Activated T-cell treated with anti-CD3 and anti-CD28 coated beads, Interleukin-2, amount 50 U/mL, for 72 hours (primary cell): ENCODE measurements at regions not wholly inside any gene's neighbourhood (a gene's known extent, or its start where the extent isn't known, plus 50 kb on each side); places are given as distances from the start of the nearest gene placed in this dataset.

Source experiments
- ATAC-seq, 2 donors: fragments of 150-1000 bp; cut with Tn5 transposase; replicated peaks in 1 of 2; 2 replicates each; pipeline ENCODE4 v1.10.0; 2021; ENCODE audit warnings: moderate library complexity in 2 of 2, mild to moderate bottlenecking in 1 of 2
- DNase-seq, 2 donors: peaks; one replicate each; pipeline ENCODE4 v3.0.0; 2021 to 2022; ENCODE audit warnings: mixed read lengths in 1 of 2
- H3K27ac Mint-ChIP-seq: one replicate; pipeline ENCODE4 v1.8.0; 2022; ENCODE audit warnings: mild to moderate bottlenecking, moderate library complexity, mixed read lengths
- H3K27me3 Mint-ChIP-seq: one replicate; pipeline ENCODE4 v1.8.0; 2022; ENCODE audit warnings: low read depth, mixed read lengths
- H3K36me3 Mint-ChIP-seq, 2 donors: one replicate each; pipeline ENCODE4 v1.8.0; 2022; ENCODE audit warnings: mixed read lengths in 2 of 2, mild to moderate bottlenecking in 1 of 2; ENCODE audit not compliant: insufficient read depth in 2 of 2
- H3K4me1 Mint-ChIP-seq: one replicate; pipeline ENCODE4 v1.8.0; 2022; ENCODE audit warnings: low read depth, mixed read lengths
- H3K4me3 Mint-ChIP-seq, 2 donors: one replicate each; pipeline ENCODE4 v1.8.0; 2022; ENCODE audit warnings: mild to moderate bottlenecking in 2 of 2, mixed read lengths in 2 of 2, moderate library complexity in 2 of 2
- H3K9me3 Mint-ChIP-seq, 2 donors: one replicate each; pipeline ENCODE4 v1.8.0; 2022; ENCODE audit warnings: mixed read lengths in 2 of 2

DNA sequence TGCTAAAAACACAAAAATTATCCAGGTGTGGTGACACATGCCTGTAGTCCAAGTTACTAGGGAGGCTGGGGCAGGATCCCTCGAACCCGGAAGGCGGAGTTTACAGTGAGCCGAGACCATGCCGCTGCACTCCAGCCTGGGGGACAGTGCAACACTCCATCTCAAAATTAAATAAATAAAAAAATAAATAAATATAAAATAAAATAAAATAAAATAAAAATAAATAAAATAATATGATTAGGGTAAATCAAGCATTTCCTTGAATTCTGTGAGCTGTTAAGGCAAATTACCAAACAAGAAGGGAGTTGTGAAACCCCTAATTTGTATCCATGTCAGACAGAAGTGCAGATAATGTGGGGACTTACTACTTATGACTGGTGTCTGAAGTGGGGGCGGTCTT lies 1928.9 kb upstream of the IGFBP7 start:
- Mint-ChIP-seq H3K36me3 (no peaks in the 10 kb centered on the region), H3K4me1 (no peaks in the 10 kb centered on the region), H3K27ac (no peak overlapping the region), H3K9me3 (peaks cover 0 to 1% of the 10 kb centered on the region in 2 donors), H3K27me3 (no peaks in the 10 kb centered on the region), H3K4me3 (no peak overlapping the region)
- ATAC-seq (no peak), DNase-seq (no peak)

- Mint-ChIP-seq H3K27me3 (no peaks in the 10 kb centered on the region), H3K36me3 (no peaks in the 10 kb centered on the region), H3K27ac (no peak overlapping the region)
Measured at GRCh38 chr4:59044286-59044900, 1934.2 kb upstream of the IGFBP7 start.

DNA sequence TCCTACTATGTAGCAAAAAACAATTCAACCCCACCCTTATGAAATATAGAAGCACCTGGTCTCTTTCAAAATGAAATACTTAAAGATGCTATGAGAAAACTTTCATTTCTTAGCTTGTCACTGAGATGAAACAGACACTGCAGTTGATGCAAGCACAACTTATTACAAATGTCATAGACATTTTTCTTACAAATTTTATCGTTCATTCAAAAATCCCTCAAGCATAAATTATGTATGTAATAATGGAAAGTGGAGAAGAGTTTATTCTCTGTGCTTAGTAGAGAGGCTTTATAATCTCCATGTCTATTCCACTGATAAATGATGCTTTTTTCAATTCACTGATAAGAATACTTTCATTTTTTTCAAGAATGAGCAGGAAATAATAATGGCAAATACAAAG lies 1943.9 kb upstream of the IGFBP7 start:
- H3K27me3 Mint-ChIP-seq = no peaks in the 10 kb centered on the region
- H3K4me1 Mint-ChIP-seq = no peaks in the 10 kb centered on the region
- H3K4me3 Mint-ChIP-seq = no peak overlapping the region
- ATAC-seq (no peak), DNase-seq (no peak)
- no peak overlapping the region for H3K27ac Mint-ChIP-seq
- no peaks in the 10 kb centered on the region for H3K36me3 Mint-ChIP-seq
- peaks cover 0 to 11% of the 10 kb centered on the region in 2 donors for H3K9me3 Mint-ChIP-seq

More at GRCh38 chr4:59044286-59044900, 1934.2 kb upstream of the IGFBP7 start:
- Mint-ChIP-seq H3K4me1 (no peaks in the 10 kb centered on the region), H3K9me3 (peaks cover 0 to 3% of the 10 kb centered on the region in 2 donors), H3K4me3 (no peak overlapping the region)
- ATAC-seq = no peak
- no peak for DNase-seq

DNA sequence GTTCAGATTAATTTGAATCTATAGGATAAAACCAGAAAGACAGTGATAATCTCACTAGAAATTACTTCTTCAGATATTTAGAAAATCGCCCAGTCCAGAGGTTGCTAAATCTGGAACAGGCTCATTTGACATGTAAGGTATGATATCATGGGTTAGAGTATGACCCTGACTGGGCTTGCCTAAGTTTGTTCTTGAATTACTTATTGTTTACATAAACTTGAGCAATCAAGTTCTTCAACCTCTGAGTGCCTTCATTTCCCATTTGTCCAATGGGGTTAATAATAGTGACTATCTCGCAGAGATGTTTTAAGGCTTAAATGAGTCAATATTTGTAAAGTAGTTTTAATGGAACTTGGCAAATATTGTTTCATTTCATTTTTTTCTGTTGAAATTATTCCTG lies 1947.6 kb upstream of the IGFBP7 start:
- H3K36me3 Mint-ChIP-seq = no peaks in the 10 kb centered on the region
- no peaks in the 10 kb centered on the region for H3K4me1 Mint-ChIP-seq
- H3K27me3 Mint-ChIP-seq = no peaks in the 10 kb centered on the region
- no peak for ATAC-seq
- no peak for DNase-seq
- H3K27ac Mint-ChIP-seq = no peak overlapping the region
- peaks cover 1 to 10% of the 10 kb centered on the region in 2 donors for H3K9me3 Mint-ChIP-seq
- no peak overlapping the region for H3K4me3 Mint-ChIP-seq

DNA sequence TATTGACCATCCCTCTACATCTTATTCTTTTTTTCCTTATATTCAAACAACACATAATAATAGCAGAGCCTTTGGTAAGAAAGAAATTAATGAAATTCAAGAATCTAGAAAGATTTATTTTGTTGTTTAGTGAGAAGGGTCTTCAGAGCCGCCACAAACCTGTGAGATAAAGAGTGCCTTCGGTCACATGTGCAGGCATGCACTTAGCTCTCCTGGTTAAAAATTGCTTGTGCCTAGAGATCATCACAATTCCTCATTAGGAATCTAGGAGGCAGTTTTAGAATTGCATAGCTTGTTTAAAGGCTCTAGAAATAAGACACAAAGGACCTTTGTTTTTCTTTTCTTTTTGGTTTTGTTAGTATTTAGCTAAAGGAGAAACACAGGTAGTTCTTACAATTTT lies 1948.4 kb upstream of the IGFBP7 start:
- ATAC-seq (no peak), DNase-seq (no peak)
- no peaks in the 10 kb centered on the region for H3K27me3 Mint-ChIP-seq
- no peaks in the 10 kb centered on the region for H3K36me3 Mint-ChIP-seq
- no peaks in the 10 kb centered on the region for H3K4me1 Mint-ChIP-seq
- no peak overlapping the region for H3K27ac Mint-ChIP-seq
- peaks cover 3 to 9% of the 10 kb centered on the region in 2 donors for H3K9me3 Mint-ChIP-seq
- H3K4me3 Mint-ChIP-seq = no peak overlapping the region

GRCh38 chr4:59060002-59060846 lies 1950.0 kb upstream of the IGFBP7 start:
- H3K27ac Mint-ChIP-seq = no peak overlapping the region
- DNase-seq (no peak), ATAC-seq (no peak)
- H3K4me1 Mint-ChIP-seq = no peaks in the 10 kb centered on the region
- no peaks in the 10 kb centered on the region for H3K27me3 Mint-ChIP-seq
- H3K4me3 Mint-ChIP-seq = no peak overlapping the region
- peaks cover 3 to 15% of the 10 kb centered on the region in 2 donors for H3K9me3 Mint-ChIP-seq
- H3K36me3 Mint-ChIP-seq = no peaks in the 10 kb centered on the region

GRCh38 chr4:59060895-59061294 lies 1950.7 kb upstream of the IGFBP7 start:
- Mint-ChIP-seq H3K4me1 (no peaks in the 10 kb centered on the region), H3K27ac (no peak overlapping the region), H3K36me3 (no peaks in the 10 kb centered on the region), H3K27me3 (no peaks in the 10 kb centered on the region), H3K9me3 (peaks cover 5 to 17% of the 10 kb centered on the region in 2 donors), H3K4me3 (no peak overlapping the region)
- DNase-seq = no peak
- no peak for ATAC-seq

GRCh38 chr4:59063015-59063720 lies 1953.0 kb upstream of the IGFBP7 start:
- H3K27me3 Mint-ChIP-seq = no peaks in the 10 kb centered on the region
- no peak overlapping the region for H3K4me3 Mint-ChIP-seq
- H3K9me3 Mint-ChIP-seq = peaks cover 8 to 20% of the 10 kb centered on the region in 2 donors
- no peaks in the 10 kb centered on the region for H3K4me1 Mint-ChIP-seq
- no peak overlapping the region for H3K27ac Mint-ChIP-seq
- no peak for ATAC-seq
- H3K36me3 Mint-ChIP-seq = no peaks in the 10 kb centered on the region
- DNase-seq = no peak

DNA sequence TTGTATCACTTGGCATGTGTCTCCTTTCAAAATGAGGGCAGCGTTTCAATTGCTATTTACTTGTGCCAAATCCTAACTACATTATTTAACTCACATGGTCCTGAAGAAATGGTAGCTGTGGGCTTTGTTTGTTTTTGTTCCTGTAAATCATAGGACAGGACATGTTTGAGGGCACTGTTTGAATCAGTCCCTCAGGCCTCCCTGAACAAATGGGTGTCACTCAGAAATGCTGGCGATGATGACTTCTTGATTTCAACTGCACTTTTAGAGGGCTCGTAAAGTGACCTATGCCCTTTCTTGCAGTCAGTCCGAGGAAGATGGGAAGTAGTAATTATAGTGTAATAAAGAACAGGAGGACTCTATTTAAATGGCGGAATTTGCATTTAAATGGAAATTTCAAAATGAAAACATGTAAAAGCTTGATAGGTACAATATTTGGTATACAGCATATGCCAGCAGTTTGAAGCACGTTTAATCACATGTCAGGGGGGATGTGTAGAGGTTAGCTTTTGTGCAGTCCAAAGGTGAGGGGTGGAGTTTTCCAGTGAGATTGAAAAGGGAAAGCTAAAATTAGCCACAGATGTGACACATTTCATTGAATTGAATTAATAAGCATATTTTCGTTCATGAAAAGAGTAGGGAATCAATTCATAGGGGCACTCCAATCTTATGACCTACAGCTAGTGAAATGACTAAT lies 1958.7 kb upstream of the IGFBP7 start:
- no peaks in the 10 kb centered on the region for H3K4me1 Mint-ChIP-seq
- no peaks in the 10 kb centered on the region for H3K36me3 Mint-ChIP-seq
- no peak overlapping the region for H3K27ac Mint-ChIP-seq
- no peaks in the 10 kb centered on the region for H3K27me3 Mint-ChIP-seq
- ATAC-seq (no peak), DNase-seq (no peak)
- H3K4me3 Mint-ChIP-seq = no peak overlapping the region
- H3K9me3 Mint-ChIP-seq = peaks cover 8 to 15% of the 10 kb centered on the region in 2 donors

DNA sequence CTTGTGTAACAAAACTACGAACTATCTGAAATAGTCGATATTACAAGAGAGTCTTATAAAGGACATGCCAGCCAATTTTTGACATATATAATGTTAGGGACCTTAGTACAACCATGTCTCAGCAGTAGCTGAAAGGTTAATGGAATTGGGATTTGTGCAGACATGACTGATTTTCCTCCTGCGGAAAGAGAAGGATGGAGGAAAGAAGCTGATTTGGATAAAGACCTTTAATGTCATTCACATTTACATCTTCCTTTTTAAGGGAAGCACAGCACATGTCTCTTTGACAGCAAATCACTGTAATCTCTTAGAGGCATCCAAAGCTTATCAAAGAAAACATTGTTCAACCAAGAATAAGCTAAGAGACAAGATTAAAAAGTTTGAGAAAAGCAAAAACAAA lies 1976.2 kb upstream of the IGFBP7 start:
- no peak overlapping the region for H3K27ac Mint-ChIP-seq
- DNase-seq (no peak), ATAC-seq (no peak)
- no peaks in the 10 kb centered on the region for H3K4me1 Mint-ChIP-seq
- no peaks in the 10 kb centered on the region for H3K36me3 Mint-ChIP-seq
- peaks cover 4 to 8% of the 10 kb centered on the region in 2 donors for H3K9me3 Mint-ChIP-seq
- no peak overlapping the region for H3K4me3 Mint-ChIP-seq
- no peaks in the 10 kb centered on the region for H3K27me3 Mint-ChIP-seq

DNA sequence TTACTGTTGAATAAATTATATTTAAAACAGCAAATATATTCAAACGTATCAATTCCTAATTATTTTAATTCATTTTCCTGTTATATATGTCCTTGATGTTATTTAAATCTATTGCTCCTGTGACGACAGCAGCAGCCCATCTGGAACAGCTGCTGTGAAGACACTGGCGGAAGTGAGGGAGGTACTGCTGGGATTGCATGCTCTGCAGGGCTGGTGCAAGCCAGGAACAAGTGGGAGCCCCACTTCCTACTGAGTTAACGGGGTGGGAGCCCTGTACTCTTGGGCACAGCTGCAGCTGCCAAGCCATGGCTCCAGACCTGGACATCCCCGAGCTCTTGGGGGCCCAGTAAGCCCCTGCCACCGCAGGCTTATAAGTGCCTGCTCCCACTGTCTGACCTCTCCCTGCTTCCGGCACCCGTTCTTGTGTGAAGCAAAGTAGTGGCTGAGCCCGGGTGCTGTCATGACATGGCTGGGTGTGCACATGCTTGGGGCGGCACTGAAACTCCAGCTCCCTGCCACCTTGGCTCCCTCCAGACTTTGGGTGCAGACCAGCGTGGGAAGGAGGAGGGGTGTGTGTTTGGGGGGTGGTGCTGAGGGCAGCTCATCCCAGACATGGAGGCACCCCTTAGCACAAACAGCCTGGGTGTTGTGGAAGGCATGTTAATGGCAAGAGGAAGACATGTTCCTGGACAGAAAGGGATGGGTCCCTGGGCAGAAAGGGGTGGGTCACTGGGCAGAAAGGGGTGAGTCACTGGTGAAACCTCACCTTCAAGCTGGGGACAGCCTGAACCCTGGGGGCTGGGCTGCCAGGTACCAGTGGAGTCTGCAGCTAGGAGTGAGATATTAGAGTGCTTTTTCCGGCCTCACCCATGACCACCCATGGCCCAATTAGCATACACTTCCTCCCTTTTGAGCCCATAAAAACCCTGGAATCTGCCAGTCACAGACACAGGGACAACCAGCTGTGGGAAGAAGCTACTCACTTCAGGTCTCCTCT lies 1981.3 kb upstream of the IGFBP7 start:
- no peak overlapping the region for H3K27ac Mint-ChIP-seq
- H3K36me3 Mint-ChIP-seq = no peaks in the 10 kb centered on the region
- DNase-seq (no peak), ATAC-seq (no peak)
- H3K9me3 Mint-ChIP-seq = peaks cover 4 to 5% of the 10 kb centered on the region in 2 donors
- H3K4me1 Mint-ChIP-seq = no peaks in the 10 kb centered on the region
- no peak overlapping the region for H3K4me3 Mint-ChIP-seq
- H3K27me3 Mint-ChIP-seq = no peaks in the 10 kb centered on the region

DNA sequence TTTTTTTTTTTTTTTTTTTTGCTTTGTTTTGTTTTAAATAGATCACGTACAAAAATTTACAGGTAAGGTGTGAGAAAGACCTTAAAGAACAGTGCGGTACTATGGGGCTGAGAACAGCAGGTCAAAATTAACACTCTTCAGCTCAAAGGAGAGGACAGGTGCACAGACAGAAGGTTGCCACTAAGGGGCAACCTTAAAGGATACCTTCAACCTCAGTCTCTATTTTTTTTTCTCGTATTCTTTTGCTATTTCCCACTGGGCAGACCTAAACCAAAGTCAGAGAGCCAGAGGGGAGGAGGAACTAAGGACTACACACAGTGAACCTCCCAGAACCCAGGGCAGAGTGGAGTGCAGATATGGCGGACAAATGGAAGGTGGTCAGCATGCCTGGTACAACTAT lies 1984.3 kb upstream of the IGFBP7 start:
- Mint-ChIP-seq H3K27ac (no peak overlapping the region), H3K4me3 (no peak overlapping the region), H3K36me3 (no peaks in the 10 kb centered on the region), H3K27me3 (no peaks in the 10 kb centered on the region), H3K9me3 (peaks cover 3 to 9% of the 10 kb centered on the region in 2 donors), H3K4me1 (no peaks in the 10 kb centered on the region)
- no peak for ATAC-seq
- no peak for DNase-seq
